ENCODE measurements at regions not wholly inside any gene's neighbourhood (a gene's known extent, or its start where the extent isn't known, plus 50 kb on each side); places are given as distances from the start of the nearest gene placed in this dataset.

GRCh38 chr13:63291701-63292100 lies 1876.1 kb upstream of the PCDH20 start:
- Mint-ChIP-seq H3K36me3 (ENCODE audit: unreplicated experiment) (no peaks in the 10 kb centered on the region), H3K9me3 (ENCODE audit: unreplicated experiment) (no peaks in the 10 kb centered on the region), H3K27me3 (ENCODE audit: unreplicated experiment) (no peaks in the 10 kb centered on the region), H3K4me1 (ENCODE audit: unreplicated experiment) (peaks cover 10% of the 10 kb centered on the region), H3K4me3 (ENCODE audit: unreplicated experiment) (no peak overlapping the region), H3K27ac (ENCODE audit: unreplicated experiment) (no peak overlapping the region)
- no peak for DNase-seq (ENCODE audit: extremely low spot score, unreplicated experiment)
- no peak for TF ChIP-seq CTCF (IDR thresholded peaks at IDR 0.05)

- peaks cover 10% of the 10 kb centered on the region for H3K4me1 Mint-ChIP-seq (ENCODE audit: unreplicated experiment)
- no peak for TF ChIP-seq CTCF (IDR thresholded peaks at IDR 0.05)
- no peaks in the 10 kb centered on the region for H3K27me3 Mint-ChIP-seq (ENCODE audit: unreplicated experiment)
- peak overlapping the region; percentile 24 for H3K27ac Mint-ChIP-seq (ENCODE audit: unreplicated experiment)
- H3K9me3 Mint-ChIP-seq (ENCODE audit: unreplicated experiment): peaks cover 15% of the 10 kb centered on the region
- no peak for DNase-seq (ENCODE audit: extremely low spot score, unreplicated experiment)
- H3K36me3 Mint-ChIP-seq (ENCODE audit: unreplicated experiment): no peaks in the 10 kb centered on the region
- H3K4me3 Mint-ChIP-seq (ENCODE audit: unreplicated experiment): no peak overlapping the region
Measured at GRCh38 chr13:63288576-63288975, 1872.9 kb upstream of the PCDH20 start.

- H3K36me3 Mint-ChIP-seq (ENCODE audit: unreplicated experiment): no peaks in the 10 kb centered on the region
Measured at GRCh38 chr13:63287926-63288325, 1872.3 kb upstream of the PCDH20 start.

GRCh38 chr13:63285426-63285825 lies 1869.8 kb upstream of the PCDH20 start:
- no peak for DNase-seq (ENCODE audit: extremely low spot score, unreplicated experiment)
- H3K9me3 Mint-ChIP-seq (ENCODE audit: unreplicated experiment): peaks cover 31% of the 10 kb centered on the region
- no peaks in the 10 kb centered on the region for H3K36me3 Mint-ChIP-seq (ENCODE audit: unreplicated experiment)
- H3K27ac Mint-ChIP-seq (ENCODE audit: unreplicated experiment): no peak overlapping the region
- TF ChIP-seq CTCF (IDR thresholded peaks at IDR 0.05): no peak
- no peak overlapping the region for H3K4me3 Mint-ChIP-seq (ENCODE audit: unreplicated experiment)
- no peaks in the 10 kb centered on the region for H3K27me3 Mint-ChIP-seq (ENCODE audit: unreplicated experiment)
- peaks cover 10% of the 10 kb centered on the region for H3K4me1 Mint-ChIP-seq (ENCODE audit: unreplicated experiment)

More at GRCh38 chr13:63287926-63288325, 1872.3 kb upstream of the PCDH20 start:
- no peak for DNase-seq (ENCODE audit: extremely low spot score, unreplicated experiment)
- Mint-ChIP-seq H3K4me1 (ENCODE audit: unreplicated experiment) (peaks cover 10% of the 10 kb centered on the region), H3K27ac (ENCODE audit: unreplicated experiment) (no peak overlapping the region), H3K4me3 (ENCODE audit: unreplicated experiment) (no peak overlapping the region), H3K27me3 (ENCODE audit: unreplicated experiment) (no peaks in the 10 kb centered on the region), H3K9me3 (ENCODE audit: unreplicated experiment) (peaks cover 20% of the 10 kb centered on the region)
- TF ChIP-seq CTCF (IDR thresholded peaks at IDR 0.05): no peak

GRCh38 chr13:63279136-63279535 lies 1863.5 kb upstream of the PCDH20 start:
- Mint-ChIP-seq H3K27ac (ENCODE audit: unreplicated experiment) (no peak overlapping the region), H3K4me1 (ENCODE audit: unreplicated experiment) (no peaks in the 10 kb centered on the region), H3K4me3 (ENCODE audit: unreplicated experiment) (no peak overlapping the region), H3K27me3 (ENCODE audit: unreplicated experiment) (no peaks in the 10 kb centered on the region), H3K9me3 (ENCODE audit: unreplicated experiment) (peaks cover 50% of the 10 kb centered on the region), H3K36me3 (ENCODE audit: unreplicated experiment) (peaks cover 3% of the 10 kb centered on the region)
- no peak for DNase-seq (ENCODE audit: extremely low spot score, unreplicated experiment)
- no peak for TF ChIP-seq CTCF (IDR thresholded peaks at IDR 0.05)
